Epithelial cell of prostate (primary cell): ENCODE measurements at regions not wholly inside any gene's neighbourhood (a gene's known extent, or its start where the extent isn't known, plus 50 kb on each side); places are given as distances from the start of the nearest gene placed in this dataset.
A peak's percentile ranks its signal among the peaks of the same experiment; 100 is the strongest.

Source experiments
- DNase-seq: peaks from one replicate; pipeline ENCODE4 v3.0.0-alpha.2; 2011; ENCODE audit warnings: low read depth, low spot score
- H3K27ac ChIP-seq: fragments of 450-650 bp; 2 replicates; pipeline ENCODE4 v1.5.1; 2017; ENCODE audit warnings: mild to moderate bottlenecking

- no peak overlapping the region for H3K27ac ChIP-seq
- DNase-seq: no peak
Observed at GRCh38 chr3:177743173-177743890, 546.0 kb upstream of the TBL1XR1 start.

GRCh38 chr3:177744873-177745606 lies 547.8 kb upstream of the TBL1XR1 start:
- no peak for DNase-seq
- H3K27ac ChIP-seq: no peak overlapping the region

- DNase-seq: no peak
- H3K27ac ChIP-seq: no peak overlapping the region
Observed at GRCh38 chr3:177745607-177746005, 548.3 kb upstream of the TBL1XR1 start.

- H3K27ac ChIP-seq: peak overlapping the region; percentile 21
- peak; percentile 27 for DNase-seq
Observed at GRCh38 chr3:177746337-177746933, 549.2 kb upstream of the TBL1XR1 start.

GRCh38 chr3:177749836-177750235 lies 552.6 kb upstream of the TBL1XR1 start:
- no peak for DNase-seq
- H3K27ac ChIP-seq: no peak overlapping the region

- DNase-seq: no peak
Observed at GRCh38 chr3:177750436-177750835, 553.2 kb upstream of the TBL1XR1 start.

GRCh38 chr3:177751770-177752169 lies 554.5 kb upstream of the TBL1XR1 start:
- no peak overlapping the region for H3K27ac ChIP-seq
- no peak for DNase-seq

More at GRCh38 chr3:177750436-177750835, 553.2 kb upstream of the TBL1XR1 start:
- no peak overlapping the region for H3K27ac ChIP-seq

GRCh38 chr3:177752831-177753230 lies 555.5 kb upstream of the TBL1XR1 start:
- no peak overlapping the region for H3K27ac ChIP-seq
- no peak for DNase-seq

- DNase-seq: no peak
- no peak overlapping the region for H3K27ac ChIP-seq
Observed at GRCh38 chr3:177753451-177754155, 556.3 kb upstream of the TBL1XR1 start.

- DNase-seq: no peak
Observed at GRCh38 chr3:177754508-177754921, 557.2 kb upstream of the TBL1XR1 start.

GRCh38 chr3:177758126-177758525 lies 560.8 kb upstream of the TBL1XR1 start:
- H3K27ac ChIP-seq: no peak overlapping the region
- DNase-seq: no peak

More at GRCh38 chr3:177754508-177754921, 557.2 kb upstream of the TBL1XR1 start:
- no peak overlapping the region for H3K27ac ChIP-seq

GRCh38 chr3:177760803-177761202 lies 563.5 kb upstream of the TBL1XR1 start:
- H3K27ac ChIP-seq: no peak overlapping the region

GRCh38 chr3:177764377-177764912 lies 567.2 kb upstream of the TBL1XR1 start:
- H3K27ac ChIP-seq: no peak overlapping the region
- DNase-seq: no peak

More at GRCh38 chr3:177760803-177761202, 563.5 kb upstream of the TBL1XR1 start:
- DNase-seq: no peak

GRCh38 chr3:177764933-177765332 lies 567.7 kb upstream of the TBL1XR1 start:
- DNase-seq: no peak
- H3K27ac ChIP-seq: no peak overlapping the region

- DNase-seq: no peak
- peak overlapping the region; percentile 65 for H3K27ac ChIP-seq
Observed at GRCh38 chr3:177770383-177771230, 573.3 kb upstream of the TBL1XR1 start.

- H3K27ac ChIP-seq: peak overlapping the region; percentile 65
- DNase-seq: no peak
Observed at GRCh38 chr3:177771780-177772179, 574.5 kb upstream of the TBL1XR1 start.

GRCh38 chr3:177772908-177773557 lies 575.8 kb upstream of the TBL1XR1 start:
- no peak overlapping the region for H3K27ac ChIP-seq
- no peak for DNase-seq

- no peak overlapping the region for H3K27ac ChIP-seq
- no peak for DNase-seq
Observed at GRCh38 chr3:177773717-177774116, 576.4 kb upstream of the TBL1XR1 start.

- H3K27ac ChIP-seq: peak overlapping the region; percentile 78
Observed at GRCh38 chr3:177776661-177777101, 579.4 kb upstream of the TBL1XR1 start.

More at GRCh38 chr3:177776661-177777101, 579.4 kb upstream of the TBL1XR1 start:
- DNase-seq: peak; percentile 90
